Neutrophil (primary cell): ENCODE measurements at regions not wholly inside any gene's neighbourhood (a gene's known extent, or its start where the extent isn't known, plus 50 kb on each side); places are given as distances from the start of the nearest gene placed in this dataset.

Source experiments
- H3K27ac ChIP-seq: fragments of 200-600 bp; sonication (generic); 2 replicates; pipeline ENCODE4 v1.5.1; 2016; ENCODE audit warnings: mild to moderate bottlenecking, moderate library complexity
- H3K27me3 ChIP-seq: fragments of 200-600 bp; sonication (generic); 2 replicates; pipeline ENCODE4 v1.6.0; 2016; ENCODE audit warnings: mild to moderate bottlenecking
- H3K36me3 ChIP-seq: fragments of 200-600 bp; sonication (generic); 2 replicates; pipeline ENCODE4 v1.5.1; 2017
- H3K4me1 ChIP-seq, 2 experiments: fragments of 200-600 bp in 1 of 2; sonication (generic) in 1 of 2; 1 replicate in 1 of 2; 2 replicates in 1 of 2; pipeline versions ENCODE4 v1.5.1 to v1.6.1; 2013 to 2016; ENCODE audit warnings: low read depth in 1 of 2, low read length in 1 of 2, mild to moderate bottlenecking in 1 of 2, moderate library complexity in 1 of 2; ENCODE audit not compliant: control insufficient read depth in 1 of 2, insufficient read depth in 1 of 2
- H3K4me3 ChIP-seq, 2 experiments: fragments of 200-600 bp in 1 of 2; sonication (generic) in 1 of 2; 1 replicate in 1 of 2; 2 replicates in 1 of 2; pipeline ENCODE4 v1.5.1; 2013 to 2016; ENCODE audit warnings: low read depth in 1 of 2, low read length in 1 of 2, mild to moderate bottlenecking in 1 of 2, moderate library complexity in 1 of 2
- H3K9me3 ChIP-seq: fragments of 200-600 bp; sonication (generic); 2 replicates; pipeline ENCODE4 v1.5.1; 2016
- CTCF ChIP-seq: fragments of 200-600 bp; sonication (generic); IDR thresholded peaks from 2 replicates; pipeline ENCODE4 v1.5.1; 2016; ENCODE audit warnings: antibody characterized with exemption

- Histone ChIP-seq H3K27me3 (no peaks in the 10 kb centered on the region), H3K4me1 (no peaks in the 10 kb centered on the region), H3K36me3 (no peaks in the 10 kb centered on the region), H3K27ac (no peak overlapping the region), H3K4me3 (no peak overlapping the region), H3K9me3 (no peaks in the 10 kb centered on the region)
- no peak for TF ChIP-seq CTCF
Measured at GRCh38 chr16:49067776-49068175, 213.9 kb downstream of the CBLN1 start.

DNA sequence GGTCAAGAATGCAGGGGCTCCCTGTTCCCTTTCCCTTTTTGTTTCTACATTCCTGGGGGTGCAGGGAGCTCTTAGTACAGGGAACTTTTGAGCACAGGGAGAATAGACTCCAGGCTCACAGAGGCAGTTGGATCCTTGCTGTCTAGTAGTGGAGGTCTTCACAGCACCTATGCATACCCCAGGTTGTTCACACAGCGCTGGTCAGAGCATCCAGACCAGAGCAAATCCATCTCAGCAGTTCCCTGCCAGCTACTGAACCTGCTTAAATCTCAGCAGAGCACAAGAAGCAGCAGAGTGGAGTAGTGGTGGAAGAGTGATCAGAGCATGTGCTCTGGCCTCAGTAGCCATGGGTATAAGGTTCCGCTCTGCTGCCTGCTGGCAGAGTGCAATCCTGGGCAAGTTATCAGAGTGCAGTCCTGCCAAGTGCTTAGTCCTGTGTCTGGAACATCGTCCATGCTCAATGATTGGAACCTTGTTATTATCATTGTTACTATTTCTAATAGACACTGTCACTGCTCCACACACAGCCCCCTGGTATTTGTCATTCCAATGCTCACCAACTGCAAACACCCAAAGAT is 220.4 kb downstream of the CBLN1 start:
- no peaks in the 10 kb centered on the region for H3K27me3 ChIP-seq
- H3K36me3 ChIP-seq: no peaks in the 10 kb centered on the region
- TF ChIP-seq CTCF: no peak
- no peak overlapping the region for H3K4me3 ChIP-seq
- H3K9me3 ChIP-seq: no peaks in the 10 kb centered on the region
- no peak overlapping the region for H3K27ac ChIP-seq
- H3K4me1 ChIP-seq: no peaks in the 10 kb centered on the region

- no peaks in the 10 kb centered on the region for H3K36me3 ChIP-seq
- H3K4me3 ChIP-seq: no peak overlapping the region
- H3K9me3 ChIP-seq: no peaks in the 10 kb centered on the region
- no peaks in the 10 kb centered on the region for H3K27me3 ChIP-seq
- TF ChIP-seq CTCF: no peak
- H3K4me1 ChIP-seq: no peaks in the 10 kb centered on the region
- H3K27ac ChIP-seq: no peak overlapping the region
Measured at GRCh38 chr16:49060728-49061127, 220.9 kb downstream of the CBLN1 start.

GRCh38 chr16:49058382-49058781 is 223.3 kb downstream of the CBLN1 start:
- no peaks in the 10 kb centered on the region for H3K36me3 ChIP-seq
- H3K4me3 ChIP-seq: no peak overlapping the region
- H3K27ac ChIP-seq: no peak overlapping the region
- H3K27me3 ChIP-seq: no peaks in the 10 kb centered on the region
- no peaks in the 10 kb centered on the region for H3K9me3 ChIP-seq
- no peaks in the 10 kb centered on the region for H3K4me1 ChIP-seq
- TF ChIP-seq CTCF: no peak

- H3K9me3 ChIP-seq: no peaks in the 10 kb centered on the region
- TF ChIP-seq CTCF: no peak
- H3K4me3 ChIP-seq: no peak overlapping the region
- H3K27me3 ChIP-seq: no peaks in the 10 kb centered on the region
- H3K4me1 ChIP-seq: no peaks in the 10 kb centered on the region
- no peaks in the 10 kb centered on the region for H3K36me3 ChIP-seq
- no peak overlapping the region for H3K27ac ChIP-seq
Measured at GRCh38 chr16:49057936-49058335, 223.7 kb downstream of the CBLN1 start.

DNA sequence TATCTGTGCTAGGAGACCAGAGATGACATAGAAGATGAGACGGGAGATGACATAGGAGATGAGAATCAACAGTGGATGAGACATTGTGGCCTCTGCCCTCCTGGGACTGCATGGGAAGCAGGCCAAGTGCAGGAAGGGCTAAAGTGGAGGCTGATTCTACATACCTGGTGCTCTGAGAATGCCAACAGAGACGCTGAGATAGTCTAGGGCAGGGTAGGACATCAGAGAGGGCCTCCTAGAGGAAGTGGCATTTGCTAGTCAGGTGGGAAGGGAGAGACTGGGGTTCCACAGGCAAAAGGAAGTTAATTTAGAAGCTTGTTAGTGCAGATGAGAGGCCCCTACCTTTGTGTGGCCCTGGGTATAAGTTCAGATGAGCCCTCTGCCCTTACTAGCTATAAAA is 224.2 kb downstream of the CBLN1 start:
- no peaks in the 10 kb centered on the region for H3K36me3 ChIP-seq
- no peak for TF ChIP-seq CTCF

More for the DNA sequence above, 224.2 kb downstream of the CBLN1 start:
- Histone ChIP-seq H3K9me3 (no peaks in the 10 kb centered on the region), H3K4me1 (no peaks in the 10 kb centered on the region), H3K27me3 (no peaks in the 10 kb centered on the region), H3K27ac (no peak overlapping the region), H3K4me3 (no peak overlapping the region)
